ENCODE measurements at regions not wholly inside any gene's neighbourhood (a gene's known extent, or its start where the extent isn't known, plus 50 kb on each side); places are given as distances from the start of the nearest gene placed in this dataset.
"Not testable (repeated sequence)": the region's sequence is repeated elsewhere in the genome, so short reads cannot be mapped to it uniquely, and the experiment has no call there.

DNA sequence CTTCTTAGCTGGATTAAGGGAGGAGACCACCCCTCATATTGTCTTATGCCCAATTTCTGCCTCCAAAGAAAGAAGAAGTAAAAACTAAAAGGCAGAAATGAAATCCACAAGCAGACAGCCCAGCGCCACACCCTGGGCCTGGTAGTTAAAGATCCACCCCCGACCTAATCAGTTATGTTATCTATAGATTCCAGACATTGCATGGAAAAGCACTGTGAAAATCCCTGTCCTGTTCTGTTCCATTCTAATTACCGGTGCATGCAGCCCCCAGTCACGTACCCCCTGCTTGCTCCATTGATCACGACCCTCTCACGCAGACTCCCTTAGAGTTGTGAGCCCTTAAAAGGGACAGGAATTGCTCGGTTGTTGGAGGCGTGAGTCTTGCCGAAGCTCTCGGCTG is 85.7 kb upstream of the METAP2 start:
- TF ChIP-seq, protein P1, sequence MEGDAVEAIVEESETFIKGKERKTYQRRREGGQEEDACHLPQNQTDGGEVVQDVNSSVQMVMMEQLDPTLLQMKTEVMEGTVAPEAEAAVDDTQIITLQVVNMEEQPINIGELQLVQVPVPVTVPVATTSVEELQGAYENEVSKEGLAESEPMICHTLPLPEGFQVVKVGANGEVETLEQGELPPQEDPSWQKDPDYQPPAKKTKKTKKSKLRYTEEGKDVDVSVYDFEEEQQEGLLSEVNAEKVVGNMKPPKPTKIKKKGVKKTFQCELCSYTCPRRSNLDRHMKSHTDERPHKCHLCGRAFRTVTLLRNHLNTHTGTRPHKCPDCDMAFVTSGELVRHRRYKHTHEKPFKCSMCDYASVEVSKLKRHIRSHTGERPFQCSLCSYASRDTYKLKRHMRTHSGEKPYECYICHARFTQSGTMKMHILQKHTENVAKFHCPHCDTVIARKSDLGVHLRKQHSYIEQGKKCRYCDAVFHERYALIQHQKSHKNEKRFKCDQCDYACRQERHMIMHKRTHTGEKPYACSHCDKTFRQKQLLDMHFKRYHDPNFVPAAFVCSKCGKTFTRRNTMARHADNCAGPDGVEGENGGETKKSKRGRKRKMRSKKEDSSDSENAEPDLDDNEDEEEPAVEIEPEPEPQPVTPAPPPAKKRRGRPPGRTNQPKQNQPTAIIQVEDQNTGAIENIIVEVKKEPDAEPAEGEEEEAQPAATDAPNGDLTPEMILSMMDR (IDR thresholded peaks at IDR 0.05) = not testable (repeated sequence)
- TF ChIP-seq POLR2AphosphoS5 (IDR thresholded peaks at IDR 0.05; ENCODE audit: low read depth, low read length) = not testable (repeated sequence)

All from Panc1 (cell line).